HG03097 (cell line): ENCODE measurements at regions not wholly inside any gene's neighbourhood (a gene's known extent, or its start where the extent isn't known, plus 50 kb on each side); places are given as distances from the start of the nearest gene placed in this dataset.

ENCODE experiments used
- ATAC-seq: cut with Tn5 transposase; IDR thresholded peaks from one replicate; pipeline ENCODE4 v1.9.1; 2021; ENCODE audit not compliant: unreplicated experiment, low FRiP score

GRCh38 chr3:117349566-117349965, 640.0 kb downstream of the TUSC7 start:
- ATAC-seq, result no peak

- ATAC-seq, result no peak
These were observed 640.8 kb downstream of the TUSC7 start for GRCh38 chr3:117350371-117350770.

GRCh38 chr3:117355566-117355965, 646.0 kb downstream of the TUSC7 start:
- ATAC-seq, result no peak

GRCh38 chr3:117356091-117356705, 646.6 kb downstream of the TUSC7 start:
- ATAC-seq, result no peak

- ATAC-seq, result no peak
These were observed 649.2 kb downstream of the TUSC7 start for GRCh38 chr3:117358717-117359314.

GRCh38 chr3:117366574-117366973, 657.0 kb downstream of the TUSC7 start:
- ATAC-seq, result peak; percentile 98

GRCh38 chr3:117367861-117368260, 658.3 kb downstream of the TUSC7 start:
- no peak for ATAC-seq

GRCh38 chr3:117380631-117381030, 671.1 kb downstream of the TUSC7 start:
- ATAC-seq, result no peak

- no peak for ATAC-seq
These were observed 683.5 kb downstream of the TUSC7 start for GRCh38 chr3:117393119-117393518.

GRCh38 chr3:117398141-117398899, 688.7 kb downstream of the TUSC7 start:
- ATAC-seq, result no peak

- no peak for ATAC-seq
These were observed 689.9 kb downstream of the TUSC7 start for GRCh38 chr3:117399311-117400078.

- ATAC-seq, result no peak
These were observed 690.7 kb downstream of the TUSC7 start for GRCh38 chr3:117400303-117400702.

- ATAC-seq, result no peak
These were observed 694.6 kb downstream of the TUSC7 start for GRCh38 chr3:117404141-117404540.

- no peak for ATAC-seq
These were observed 695.2 kb downstream of the TUSC7 start for GRCh38 chr3:117404730-117405129.

GRCh38 chr3:117405359-117405758, 695.8 kb downstream of the TUSC7 start:
- ATAC-seq, result no peak

- no peak for ATAC-seq
These were observed 697.7 kb downstream of the TUSC7 start for GRCh38 chr3:117407317-117407716.

- no peak for ATAC-seq
These were observed 699.2 kb downstream of the TUSC7 start for GRCh38 chr3:117408811-117409210.

GRCh38 chr3:117409256-117409655, 699.7 kb downstream of the TUSC7 start:
- no peak for ATAC-seq

- no peak for ATAC-seq
These were observed 700.3 kb downstream of the TUSC7 start for GRCh38 chr3:117409701-117410459.

GRCh38 chr3:117411971-117412370, 702.4 kb downstream of the TUSC7 start:
- no peak for ATAC-seq
